ENCODE measurements at regions not wholly inside any gene's neighbourhood (a gene's known extent, or its start where the extent isn't known, plus 50 kb on each side); places are given as distances from the start of the nearest gene placed in this dataset.

DNA sequence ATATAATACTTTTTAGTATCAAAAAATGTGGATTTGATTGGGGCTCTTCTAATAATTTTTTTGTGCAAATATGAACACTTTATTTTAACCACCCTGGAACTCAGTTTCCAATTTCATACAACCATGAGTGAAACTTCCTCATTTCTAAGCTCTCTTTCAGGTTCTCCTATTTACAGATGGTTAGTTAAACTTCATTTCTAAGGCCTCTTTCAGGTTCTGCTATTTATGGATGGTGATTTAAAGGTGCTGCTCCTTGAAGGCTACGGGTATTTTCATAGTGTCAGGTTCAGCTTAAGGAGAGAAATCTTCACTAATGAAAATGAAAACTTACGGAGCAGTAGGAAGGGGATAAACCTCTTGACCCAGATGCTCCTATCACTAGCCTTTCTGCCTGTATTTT lies 568.3 kb downstream of the KIF20B start:
- intact Hi-C loops (cut with DNase I): no loop called here
- H3K27me3 ChIP-seq: no peaks in the 10 kb centered on the region
- H3K4me1 ChIP-seq: no peaks in the 10 kb centered on the region
- H3K27ac ChIP-seq (replicated peaks in 1 of 4): no peak overlapping the region
- 67% methylated on average over 2 of the region's 2 CpGs for WGBS
- no peak for TF ChIP-seq POLR2AphosphoS5 (IDR thresholded peaks at IDR 0.05)
- TF ChIP-seq CTCF (IDR thresholded peaks at IDR 0.05): no peak
- no peak for TF ChIP-seq POLR2A (IDR thresholded peaks at IDR 0.05; ENCODE audit: low read depth)
- TF ChIP-seq EP300 (IDR thresholded peaks at IDR 0.05): no peak
- H3K9me3 ChIP-seq: no peaks in the 10 kb centered on the region
- DNase-seq (ENCODE audit: extremely low spot score): no peak
- H3K36me3 ChIP-seq: no peaks in the 10 kb centered on the region
- H3K4me3 ChIP-seq: no peak overlapping the region

DNA sequence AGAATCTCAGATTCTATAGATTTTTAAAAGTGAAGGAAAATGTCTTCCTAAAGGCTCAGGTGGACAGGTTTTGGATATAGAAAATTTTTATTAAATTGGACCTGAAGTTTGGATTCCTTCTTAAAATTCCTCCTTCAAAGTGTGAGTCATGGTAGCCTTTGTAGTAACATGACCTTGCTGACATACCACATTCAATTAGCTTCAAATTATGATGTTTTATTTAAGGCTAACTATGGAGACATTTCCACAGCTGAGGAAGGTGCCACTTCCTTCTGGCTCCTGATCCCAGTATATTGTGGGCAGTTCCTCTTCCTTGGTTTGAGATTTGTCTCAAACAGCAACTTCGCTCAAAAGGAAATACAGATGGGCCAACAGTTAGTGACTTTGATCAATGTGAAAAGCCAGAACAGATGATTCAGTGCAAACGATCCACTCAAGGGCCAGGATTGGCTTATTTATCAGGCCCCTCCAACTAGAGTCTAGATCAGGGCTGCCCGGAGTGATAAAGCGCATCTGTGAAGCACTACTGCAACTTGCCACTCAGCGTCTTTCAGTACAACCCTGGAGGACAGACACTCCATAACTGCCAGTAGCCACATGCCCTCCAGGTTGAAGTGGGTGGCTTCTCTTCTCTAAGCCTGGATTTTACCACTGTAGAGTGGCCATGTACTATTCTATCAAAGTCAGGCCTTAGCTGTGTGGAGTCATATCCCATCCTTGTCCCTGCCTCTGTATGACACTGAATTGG lies 573.5 kb downstream of the KIF20B start:
- H3K27ac ChIP-seq (replicated peaks in 1 of 4): no peak overlapping the region
- H3K36me3 ChIP-seq: no peaks in the 10 kb centered on the region
- no peak for TF ChIP-seq POLR2AphosphoS5 (IDR thresholded peaks at IDR 0.05)
- no peak for TF ChIP-seq EP300 (IDR thresholded peaks at IDR 0.05)
- no peak for TF ChIP-seq CTCF (IDR thresholded peaks at IDR 0.05)
- no peak for TF ChIP-seq POLR2A (IDR thresholded peaks at IDR 0.05; ENCODE audit: low read depth)
- intact Hi-C loops (cut with DNase I): no loop called here
- no peak for DNase-seq (ENCODE audit: extremely low spot score)
- H3K4me1 ChIP-seq: no peaks in the 10 kb centered on the region
- 76% methylated on average over 5 of the region's 5 CpGs for WGBS
- no peak overlapping the region for H3K4me3 ChIP-seq
- H3K9me3 ChIP-seq: no peaks in the 10 kb centered on the region
- H3K27me3 ChIP-seq: no peaks in the 10 kb centered on the region

GRCh38 chr10:90276894-90277475 lies 575.6 kb downstream of the KIF20B start:
- H3K4me1 ChIP-seq: no peaks in the 10 kb centered on the region

DNA sequence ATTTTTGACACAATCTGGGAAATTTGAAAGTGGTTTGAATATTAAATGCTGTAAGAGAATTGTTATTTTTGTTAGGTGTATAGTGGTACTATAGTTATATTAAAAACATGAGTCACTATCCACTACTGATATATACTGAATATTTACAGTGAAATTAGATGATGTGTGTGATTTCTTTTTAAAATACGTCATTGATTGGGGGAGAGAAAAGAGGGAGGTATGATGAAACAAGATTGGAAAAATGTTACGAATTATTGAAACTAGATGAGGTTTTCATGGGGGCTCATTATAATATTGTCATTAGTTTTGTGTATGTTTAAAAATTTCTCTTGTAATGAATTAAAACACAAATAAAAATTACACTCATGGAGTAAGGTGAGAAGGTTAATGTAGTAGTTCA lies 571.4 kb downstream of the HTR7 start:
- no peaks in the 10 kb centered on the region for H3K27me3 ChIP-seq
- no peak for DNase-seq (ENCODE audit: extremely low spot score)
- no peaks in the 10 kb centered on the region for H3K36me3 ChIP-seq
- no peaks in the 10 kb centered on the region for H3K9me3 ChIP-seq
- H3K4me3 ChIP-seq: no peak overlapping the region
- no peak for TF ChIP-seq POLR2A (IDR thresholded peaks at IDR 0.05; ENCODE audit: low read depth)
- no peak for TF ChIP-seq CTCF (IDR thresholded peaks at IDR 0.05)
- TF ChIP-seq EP300 (IDR thresholded peaks at IDR 0.05): no peak
- no peak for TF ChIP-seq POLR2AphosphoS5 (IDR thresholded peaks at IDR 0.05)
- WGBS: 82% methylated on average over 2 of the region's 2 CpGs
- no peaks in the 10 kb centered on the region for H3K4me1 ChIP-seq
- no peak overlapping the region for H3K27ac ChIP-seq (replicated peaks in 1 of 4)
- intact Hi-C loops (cut with DNase I): no loop called here

More at GRCh38 chr10:90276894-90277475, 575.6 kb downstream of the KIF20B start:
- H3K9me3 ChIP-seq: no peaks in the 10 kb centered on the region
- TF ChIP-seq POLR2A (IDR thresholded peaks at IDR 0.05; ENCODE audit: low read depth): no peak
- TF ChIP-seq POLR2AphosphoS5 (IDR thresholded peaks at IDR 0.05): no peak
- no peak for TF ChIP-seq EP300 (IDR thresholded peaks at IDR 0.05)
- TF ChIP-seq CTCF (IDR thresholded peaks at IDR 0.05): no peak
- H3K36me3 ChIP-seq: no peaks in the 10 kb centered on the region
- 52% methylated on average over 4 of the region's 4 CpGs for WGBS
- no peak overlapping the region for H3K27ac ChIP-seq (replicated peaks in 1 of 4)
- no peaks in the 10 kb centered on the region for H3K27me3 ChIP-seq
- no peak for DNase-seq (ENCODE audit: extremely low spot score)
- intact Hi-C loops (cut with DNase I): no loop called here
- no peak overlapping the region for H3K4me3 ChIP-seq

Data from esophagus muscularis mucosa (tissue), 4 donors.